Body of pancreas (tissue), 4 donors: ENCODE measurements at regions not wholly inside any gene's neighbourhood (a gene's known extent, or its start where the extent isn't known, plus 50 kb on each side); places are given as distances from the start of the nearest gene placed in this dataset.

Experiments used
- ATAC-seq: fragments of 150-250 bp; one replicate; pipeline ENCODE4 v1.9.1; 2016
- DNase-seq, 4 donors: peaks; one replicate each; pipeline ENCODE4 v3.0.0-alpha.2; 2019
- H3K27ac ChIP-seq, 4 donors: fragments of 200-600 bp; sonication (generic); 1 replicate in 3 of 4; 2 replicates in 1 of 4; pipeline versions ENCODE4 v1.5.1 to v1.6.1; 2016 to 2019; ENCODE audit warnings: mild to moderate bottlenecking in 1 of 4, mixed read lengths in 1 of 4, moderate library complexity in 1 of 4
- H3K27me3 ChIP-seq, 2 donors: fragments of 200-600 bp; sonication (generic); one replicate each; pipeline ENCODE4 v1.6.0; 2016; ENCODE audit warnings: mild to moderate bottlenecking in 1 of 2
- H3K36me3 ChIP-seq, 2 donors: fragments of 200-600 bp; sonication (generic); replicated peaks in 1 of 2; 2 replicates each; pipeline ENCODE4 v1.5.1; 2016; ENCODE audit warnings: low read depth in 2 of 2; ENCODE audit not compliant: insufficient read depth in 1 of 2
- H3K4me1 ChIP-seq: fragments of 200-600 bp; sonication (generic); one replicate; pipeline ENCODE4 v1.6.0; 2016
- H3K4me3 ChIP-seq, 2 donors: fragments of 200-600 bp; sonication (generic); 1 replicate in 1 of 2; 2 replicates in 1 of 2; pipeline ENCODE4 v1.5.1; 2016 to 2019
- H3K9me3 ChIP-seq, 3 donors: fragments of 200-600 bp; sonication (generic); 1 replicate in 2 of 3; 2 replicates in 1 of 3; pipeline ENCODE4 v1.5.1; 2016
- CTCF ChIP-seq, 7 experiments: fragments of 450-650 bp in 4 of 7; fragments of 200-600 bp in 3 of 7; sonication (generic) in 3 of 7; IDR thresholded peaks; one replicate each; pipeline ENCODE4 v1.5.1; 2016 to 2019; ENCODE audit warnings: antibody characterized with exemption in 7 of 7
- POLR2A ChIP-seq, 3 donors: fragments of 450-650 bp; IDR thresholded peaks; one replicate each; pipeline ENCODE4 v1.6.1; 2016; ENCODE audit warnings: antibody characterized with exemption in 3 of 3, mild to moderate bottlenecking in 2 of 3
- WGBS, 2 donors: methylation state at CpG; one replicate each; pipeline ENCODE4 v1.1.5; 2017; 5-methylcytosine and 5-hydroxymethylcytosine counted together
- intact Hi-C: fragments of 100-400 bp; cut with DNase I; formaldehyde crosslinking; loops from one replicate; pipeline ENCODE4 v1.15.1; 2023

GRCh38 chr14:34344318-34344717 lies 117.7 kb downstream of the SPTSSA start:
- ATAC-seq (no peak), DNase-seq (no peak)
- H3K9me3 ChIP-seq: no peaks in the 10 kb centered on the region
- intact Hi-C loops: no loop called here
- no peaks in the 10 kb centered on the region for H3K36me3 ChIP-seq
- no peak overlapping the region for H3K27ac ChIP-seq
- no peak for TF ChIP-seq CTCF (IDR thresholded peaks at IDR 0.05)
- H3K27me3 ChIP-seq: no peaks in the 10 kb centered on the region
- WGBS, 2 donors: 73 to 75% methylated on average over 5 of the region's 5 CpGs
- H3K4me3 ChIP-seq: no peak overlapping the region
- no peaks in the 10 kb centered on the region for H3K4me1 ChIP-seq

GRCh38 chr14:34340025-34340625 lies 121.9 kb downstream of the SPTSSA start:
- Histone ChIP-seq H3K27me3 (no peaks in the 10 kb centered on the region), H3K36me3 (no peaks in the 10 kb centered on the region), H3K27ac (no peak overlapping the region), H3K4me3 (no peak overlapping the region), H3K4me1 (no peaks in the 10 kb centered on the region), H3K9me3 (no peaks in the 10 kb centered on the region)
- TF ChIP-seq CTCF (IDR thresholded peaks at IDR 0.05): no peak
- no peak for TF ChIP-seq POLR2A (IDR thresholded peaks at IDR 0.05)
- intact Hi-C loops: no loop called here
- DNase-seq (no peak), ATAC-seq (no peak)
- WGBS, 2 donors: 73 to 75% methylated on average over 4 of the region's 4 CpGs

- ATAC-seq (no peak), DNase-seq (no peak)
- Histone ChIP-seq H3K4me3 (no peak overlapping the region), H3K36me3 (no peaks in the 10 kb centered on the region), H3K27ac (no peak overlapping the region), H3K4me1 (no peaks in the 10 kb centered on the region), H3K9me3 (no peaks in the 10 kb centered on the region), H3K27me3 (no peaks in the 10 kb centered on the region)
- TF ChIP-seq CTCF (IDR thresholded peaks at IDR 0.05) (no peak), POLR2A (IDR thresholded peaks at IDR 0.05) (no peak)
- 66 to 80% methylated on average over 2 of the region's 2 CpGs for WGBS, 2 donors
- intact Hi-C loops: no loop called here
Measured at GRCh38 chr14:34338056-34338455, 124.0 kb downstream of the SPTSSA start.

- Histone ChIP-seq H3K27ac (no peak overlapping the region), H3K27me3 (no peaks in the 10 kb centered on the region), H3K9me3 (no peaks in the 10 kb centered on the region), H3K4me3 (no peak overlapping the region), H3K4me1 (peaks cover 9% of the 10 kb centered on the region), H3K36me3 (no peaks in the 10 kb centered on the region)
- DNase-seq: no peak
- WGBS, 2 donors: 71 to 82% methylated on average over 1 of the region's 1 CpG
- intact Hi-C loops: no loop called here
- TF ChIP-seq CTCF (IDR thresholded peaks at IDR 0.05) (no peak), POLR2A (IDR thresholded peaks at IDR 0.05) (no peak)
- no peak for ATAC-seq
Measured at GRCh38 chr14:34336501-34336900, 125.5 kb downstream of the SPTSSA start.

GRCh38 chr14:34335968-34336367 lies 126.1 kb downstream of the SPTSSA start:
- Histone ChIP-seq H3K27ac (no peak overlapping the region), H3K36me3 (no peaks in the 10 kb centered on the region), H3K4me1 (peaks cover 12% of the 10 kb centered on the region), H3K9me3 (no peaks in the 10 kb centered on the region), H3K27me3 (no peaks in the 10 kb centered on the region), H3K4me3 (no peak overlapping the region)
- ATAC-seq: no peak
- intact Hi-C loops: no loop called here
- no peak for TF ChIP-seq CTCF (IDR thresholded peaks at IDR 0.05)
- no peak for TF ChIP-seq POLR2A (IDR thresholded peaks at IDR 0.05)
- WGBS, 2 donors: 64 to 89% methylated on average over 1 of the region's 1 CpG
- DNase-seq: no peak
